Hepatocyte (in vitro differentiated cells): ENCODE measurements at regions not wholly inside any gene's neighbourhood (a gene's known extent, or its start where the extent isn't known, plus 50 kb on each side); places are given as distances from the start of the nearest gene placed in this dataset.

ENCODE experiments used
- EZH2 ChIP-seq: fragments of 200-600 bp; sonication (generic); IDR thresholded peaks from 2 replicates; pipeline ENCODE4 v1.6.1; 2016; ENCODE audit warnings: antibody characterized with exemption, mild to moderate bottlenecking, borderline replicate concordance
- EZH2phosphoT487 ChIP-seq: fragments of 200-600 bp; sonication (generic); IDR thresholded peaks from one replicate; pipeline ENCODE4 v1.6.1; 2018; ENCODE audit warnings: antibody characterized with exemption, mild to moderate bottlenecking, low read depth, moderate library complexity; ENCODE audit not compliant: unreplicated experiment, severe bottlenecking
- TF ChIP-seq, protein P1 (sequence below): fragments of 200-600 bp; sonication (generic); IDR thresholded peaks from 2 replicates; pipeline ENCODE4 v1.5.1; 2016; ENCODE audit warnings: antibody characterized with exemption, mild to moderate bottlenecking; ENCODE audit not compliant: poor library complexity

DNA sequence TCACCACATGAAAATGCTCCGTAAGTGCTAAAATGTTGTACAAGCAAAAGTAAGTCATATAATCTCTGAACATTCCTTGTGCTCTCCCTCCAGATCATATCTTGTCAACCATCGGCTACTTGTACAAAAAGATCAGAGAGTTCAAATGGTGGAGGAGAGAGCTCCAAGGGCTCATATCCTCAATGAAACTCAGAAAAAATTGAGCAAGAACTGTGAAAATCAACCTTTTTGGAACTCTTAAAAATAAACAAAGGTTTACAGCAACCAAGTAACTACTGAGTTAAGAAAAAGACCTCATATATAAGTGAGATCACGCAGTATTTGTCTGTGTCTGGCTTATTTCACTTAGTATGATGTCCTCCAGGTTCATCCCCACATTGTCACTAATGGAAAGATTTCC, 63.2 kb downstream of the TEX13C start:
- TF ChIP-seq, protein P1, sequence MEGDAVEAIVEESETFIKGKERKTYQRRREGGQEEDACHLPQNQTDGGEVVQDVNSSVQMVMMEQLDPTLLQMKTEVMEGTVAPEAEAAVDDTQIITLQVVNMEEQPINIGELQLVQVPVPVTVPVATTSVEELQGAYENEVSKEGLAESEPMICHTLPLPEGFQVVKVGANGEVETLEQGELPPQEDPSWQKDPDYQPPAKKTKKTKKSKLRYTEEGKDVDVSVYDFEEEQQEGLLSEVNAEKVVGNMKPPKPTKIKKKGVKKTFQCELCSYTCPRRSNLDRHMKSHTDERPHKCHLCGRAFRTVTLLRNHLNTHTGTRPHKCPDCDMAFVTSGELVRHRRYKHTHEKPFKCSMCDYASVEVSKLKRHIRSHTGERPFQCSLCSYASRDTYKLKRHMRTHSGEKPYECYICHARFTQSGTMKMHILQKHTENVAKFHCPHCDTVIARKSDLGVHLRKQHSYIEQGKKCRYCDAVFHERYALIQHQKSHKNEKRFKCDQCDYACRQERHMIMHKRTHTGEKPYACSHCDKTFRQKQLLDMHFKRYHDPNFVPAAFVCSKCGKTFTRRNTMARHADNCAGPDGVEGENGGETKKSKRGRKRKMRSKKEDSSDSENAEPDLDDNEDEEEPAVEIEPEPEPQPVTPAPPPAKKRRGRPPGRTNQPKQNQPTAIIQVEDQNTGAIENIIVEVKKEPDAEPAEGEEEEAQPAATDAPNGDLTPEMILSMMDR: no peak
- no peak for TF ChIP-seq EZH2
- no peak for TF ChIP-seq EZH2phosphoT487
